A673 (cell line): ENCODE measurements at regions not wholly inside any gene's neighbourhood (a gene's known extent, or its start where the extent isn't known, plus 50 kb on each side); places are given as distances from the start of the nearest gene placed in this dataset.

ENCODE experiments used
- EZH2 ChIP-seq: fragments of 200-600 bp; sonication (generic); IDR thresholded peaks from 2 replicates; pipeline ENCODE4 v1.6.1; 2017; ENCODE audit warnings: borderline replicate concordance, low read depth, mild to moderate bottlenecking, mixed read lengths, antibody characterized with exemption, low read length; ENCODE audit not compliant: poor library complexity, severe bottlenecking
- TF ChIP-seq, protein P1 (sequence below): fragments of 300-800, 200-600 bp; sonication (generic); conservative IDR thresholded peaks from 2 replicates; pipeline ENCODE4 v1.5.1; 2017; ENCODE audit warnings: low read depth, mild to moderate bottlenecking, antibody characterized with exemption, low read length, moderate library complexity, mixed read lengths

DNA sequence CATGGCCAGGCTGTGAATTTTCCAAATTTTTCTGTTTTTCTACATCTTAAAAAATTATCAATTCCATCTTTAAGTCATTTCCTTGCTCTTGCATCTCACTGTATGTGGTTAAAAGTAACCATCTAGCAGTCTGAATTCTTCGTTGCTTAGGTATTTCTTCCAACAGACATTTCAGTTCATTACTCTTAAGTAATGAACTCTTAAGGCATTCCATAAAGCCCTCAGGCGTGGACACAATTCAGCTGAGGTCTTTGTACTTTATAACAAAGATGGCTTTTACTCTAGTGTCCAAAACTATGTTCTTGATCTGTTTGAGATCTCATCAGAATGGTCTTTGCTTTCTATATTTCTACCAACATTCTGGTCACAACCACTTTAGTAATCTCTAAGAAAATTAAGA, 253.9 kb upstream of the GCFC2 start:
- TF ChIP-seq, protein P1, sequence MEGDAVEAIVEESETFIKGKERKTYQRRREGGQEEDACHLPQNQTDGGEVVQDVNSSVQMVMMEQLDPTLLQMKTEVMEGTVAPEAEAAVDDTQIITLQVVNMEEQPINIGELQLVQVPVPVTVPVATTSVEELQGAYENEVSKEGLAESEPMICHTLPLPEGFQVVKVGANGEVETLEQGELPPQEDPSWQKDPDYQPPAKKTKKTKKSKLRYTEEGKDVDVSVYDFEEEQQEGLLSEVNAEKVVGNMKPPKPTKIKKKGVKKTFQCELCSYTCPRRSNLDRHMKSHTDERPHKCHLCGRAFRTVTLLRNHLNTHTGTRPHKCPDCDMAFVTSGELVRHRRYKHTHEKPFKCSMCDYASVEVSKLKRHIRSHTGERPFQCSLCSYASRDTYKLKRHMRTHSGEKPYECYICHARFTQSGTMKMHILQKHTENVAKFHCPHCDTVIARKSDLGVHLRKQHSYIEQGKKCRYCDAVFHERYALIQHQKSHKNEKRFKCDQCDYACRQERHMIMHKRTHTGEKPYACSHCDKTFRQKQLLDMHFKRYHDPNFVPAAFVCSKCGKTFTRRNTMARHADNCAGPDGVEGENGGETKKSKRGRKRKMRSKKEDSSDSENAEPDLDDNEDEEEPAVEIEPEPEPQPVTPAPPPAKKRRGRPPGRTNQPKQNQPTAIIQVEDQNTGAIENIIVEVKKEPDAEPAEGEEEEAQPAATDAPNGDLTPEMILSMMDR: no peak
- TF ChIP-seq EZH2: no peak
